ENCODE measurements at regions not wholly inside any gene's neighbourhood (a gene's known extent, or its start where the extent isn't known, plus 50 kb on each side); places are given as distances from the start of the nearest gene placed in this dataset.
A peak's percentile ranks its signal among the peaks of the same experiment; 100 is the strongest.

DNA sequence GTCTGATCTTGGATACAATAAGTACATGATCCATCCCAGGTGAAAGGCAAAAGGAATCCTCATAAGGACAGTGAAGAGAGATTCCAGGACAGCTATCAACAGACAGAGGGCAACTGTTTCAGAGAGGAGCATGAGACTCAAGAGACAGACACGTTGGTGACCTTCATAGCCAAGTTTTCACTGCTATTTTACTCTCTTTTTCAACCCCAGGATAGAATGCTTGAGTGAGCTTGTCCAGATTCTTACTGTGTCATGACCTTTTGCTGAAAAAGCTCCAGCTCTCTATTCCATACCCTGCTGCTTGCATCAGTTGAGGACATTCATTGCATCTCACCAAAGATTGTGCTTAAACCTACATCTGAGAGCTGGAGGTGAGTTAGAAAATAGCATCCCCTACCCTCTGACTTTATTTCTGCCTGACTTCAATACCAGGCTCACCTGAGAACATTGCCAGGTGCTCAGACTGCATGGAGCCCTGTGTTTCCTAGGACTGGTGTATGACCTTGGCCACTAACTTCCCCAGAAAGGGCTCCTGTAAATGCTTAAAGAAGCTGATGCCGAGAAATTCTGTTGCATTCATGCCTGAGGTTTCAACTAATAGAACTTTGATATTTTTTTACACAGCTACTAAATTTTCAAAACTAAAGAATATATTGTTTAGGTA, 70.4 kb upstream of the TMEM17 start:
- H3K4me3 ChIP-seq (replicated peaks in 1 of 2; ENCODE audit: low read depth in 2 of 2, low read length in 2 of 2): no peak overlapping the region

DNA sequence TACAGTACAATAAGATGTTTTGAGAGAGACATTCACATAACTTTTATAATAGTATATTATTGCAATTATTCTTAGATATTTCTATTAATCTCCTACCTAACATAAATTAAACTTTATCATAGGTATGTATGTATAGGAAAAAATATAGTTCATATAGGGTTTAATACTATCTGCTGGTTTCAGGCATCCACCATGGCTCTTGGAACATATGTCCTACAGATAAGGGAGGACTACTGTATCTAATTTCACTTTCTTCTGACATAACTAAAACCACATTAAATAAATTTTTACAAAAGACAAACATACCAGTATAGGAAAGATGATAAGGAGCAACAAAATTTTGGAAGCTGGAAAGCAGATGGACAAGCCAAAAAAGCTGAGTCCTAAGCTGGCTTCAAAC, 67.9 kb upstream of the TMEM17 start:
- H3K4me3 ChIP-seq (replicated peaks in 1 of 2; ENCODE audit: low read depth in 2 of 2, low read length in 2 of 2): no peak overlapping the region
- DNase-seq (ENCODE audit: low read depth in 2 of 2): no peak
- TF ChIP-seq, protein P1, sequence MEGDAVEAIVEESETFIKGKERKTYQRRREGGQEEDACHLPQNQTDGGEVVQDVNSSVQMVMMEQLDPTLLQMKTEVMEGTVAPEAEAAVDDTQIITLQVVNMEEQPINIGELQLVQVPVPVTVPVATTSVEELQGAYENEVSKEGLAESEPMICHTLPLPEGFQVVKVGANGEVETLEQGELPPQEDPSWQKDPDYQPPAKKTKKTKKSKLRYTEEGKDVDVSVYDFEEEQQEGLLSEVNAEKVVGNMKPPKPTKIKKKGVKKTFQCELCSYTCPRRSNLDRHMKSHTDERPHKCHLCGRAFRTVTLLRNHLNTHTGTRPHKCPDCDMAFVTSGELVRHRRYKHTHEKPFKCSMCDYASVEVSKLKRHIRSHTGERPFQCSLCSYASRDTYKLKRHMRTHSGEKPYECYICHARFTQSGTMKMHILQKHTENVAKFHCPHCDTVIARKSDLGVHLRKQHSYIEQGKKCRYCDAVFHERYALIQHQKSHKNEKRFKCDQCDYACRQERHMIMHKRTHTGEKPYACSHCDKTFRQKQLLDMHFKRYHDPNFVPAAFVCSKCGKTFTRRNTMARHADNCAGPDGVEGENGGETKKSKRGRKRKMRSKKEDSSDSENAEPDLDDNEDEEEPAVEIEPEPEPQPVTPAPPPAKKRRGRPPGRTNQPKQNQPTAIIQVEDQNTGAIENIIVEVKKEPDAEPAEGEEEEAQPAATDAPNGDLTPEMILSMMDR (IDR thresholded peaks at IDR 0.05; ENCODE audit: low read depth, low read length): no peak

More for the DNA sequence above, 70.4 kb upstream of the TMEM17 start:
- TF ChIP-seq, protein P1 (IDR thresholded peaks at IDR 0.05; ENCODE audit: low read depth, low read length): no peak
- peak in 1 of 2 donors; percentile 39 for DNase-seq (ENCODE audit: low read depth in 2 of 2)

DNA sequence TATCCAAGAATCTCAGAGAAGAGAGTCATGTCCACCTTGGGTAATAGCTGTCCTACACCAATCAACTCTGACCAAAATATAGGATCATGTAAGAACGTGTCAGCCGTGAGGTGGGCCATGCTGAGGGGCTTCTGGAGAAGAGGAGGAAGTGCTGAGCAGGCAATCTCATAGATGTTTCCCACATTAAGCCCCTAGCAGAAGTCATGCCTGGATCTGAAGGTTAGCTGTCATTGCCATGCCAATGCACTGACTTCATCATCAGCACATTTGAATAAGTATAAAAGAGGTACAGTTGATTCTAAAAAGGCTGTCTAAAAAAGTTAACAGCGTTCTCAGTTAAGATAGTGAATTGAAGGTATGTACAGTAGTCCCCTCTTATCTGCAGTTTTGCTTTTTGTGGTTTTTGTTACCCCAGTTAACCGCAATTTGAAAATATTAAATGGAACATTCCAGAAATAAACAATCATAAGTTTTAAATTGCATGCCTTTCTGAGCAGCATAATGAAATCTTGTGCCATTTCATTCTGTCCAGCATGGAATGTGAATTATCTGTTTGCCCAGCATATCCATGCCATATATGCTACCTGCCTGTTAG, 67.2 kb upstream of the TMEM17 start:
- TF ChIP-seq, protein P1 (IDR thresholded peaks at IDR 0.05; ENCODE audit: low read depth, low read length): no peak
- H3K4me3 ChIP-seq (replicated peaks in 1 of 2; ENCODE audit: low read depth in 2 of 2, low read length in 2 of 2): no peak overlapping the region
- peak in 1 of 2 donors; percentile 31 for DNase-seq (ENCODE audit: low read depth in 2 of 2)

DNA sequence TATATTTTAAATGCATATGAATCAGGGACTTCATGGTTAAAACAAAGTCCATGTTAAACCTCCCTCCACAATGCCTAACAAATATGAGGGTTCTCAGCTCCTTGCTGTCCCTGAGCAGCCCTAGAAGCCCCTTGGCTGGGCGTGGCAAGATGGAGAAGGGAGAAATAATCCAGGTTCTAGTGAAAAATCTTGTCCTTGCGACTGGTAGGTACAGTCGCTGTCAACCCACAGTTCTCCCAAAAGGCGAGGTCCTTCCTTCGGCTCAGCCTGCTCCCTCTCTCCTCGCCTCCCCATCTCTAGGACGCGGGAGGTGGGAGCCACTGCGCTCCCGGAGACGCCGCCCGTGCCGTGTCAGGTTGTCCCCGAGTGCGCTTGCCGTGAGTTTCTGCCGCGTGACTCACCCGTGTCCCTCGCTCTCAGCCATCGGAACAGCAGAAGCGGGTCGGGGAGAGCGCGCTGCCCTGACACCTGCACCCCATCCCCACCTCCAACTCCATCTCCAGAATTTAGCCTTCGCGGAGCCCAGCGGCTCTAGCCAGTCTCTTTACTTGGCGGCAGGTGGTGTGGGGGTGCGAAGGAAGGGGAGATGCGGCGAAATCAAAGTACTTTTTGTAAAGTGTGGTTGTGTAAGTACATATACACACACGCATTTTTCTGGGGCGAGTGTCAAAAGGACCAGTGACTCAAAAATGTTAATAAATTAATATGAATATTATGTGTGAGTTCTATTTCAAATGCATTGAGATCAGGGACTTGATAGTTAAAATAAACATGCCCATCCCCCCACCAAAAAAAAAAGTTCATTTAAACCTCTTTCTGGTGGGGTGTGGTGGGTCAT, 65.1 kb upstream of the TMEM17 start:
- TF ChIP-seq, protein P1 (IDR thresholded peaks at IDR 0.05; ENCODE audit: low read depth, low read length): no peak
- peak in 1 of 2 donors; percentile 19 for DNase-seq (ENCODE audit: low read depth in 2 of 2)
- H3K4me3 ChIP-seq (replicated peaks in 1 of 2; ENCODE audit: low read depth in 2 of 2, low read length in 2 of 2): peak overlapping the region; percentile 28 to 32

DNA sequence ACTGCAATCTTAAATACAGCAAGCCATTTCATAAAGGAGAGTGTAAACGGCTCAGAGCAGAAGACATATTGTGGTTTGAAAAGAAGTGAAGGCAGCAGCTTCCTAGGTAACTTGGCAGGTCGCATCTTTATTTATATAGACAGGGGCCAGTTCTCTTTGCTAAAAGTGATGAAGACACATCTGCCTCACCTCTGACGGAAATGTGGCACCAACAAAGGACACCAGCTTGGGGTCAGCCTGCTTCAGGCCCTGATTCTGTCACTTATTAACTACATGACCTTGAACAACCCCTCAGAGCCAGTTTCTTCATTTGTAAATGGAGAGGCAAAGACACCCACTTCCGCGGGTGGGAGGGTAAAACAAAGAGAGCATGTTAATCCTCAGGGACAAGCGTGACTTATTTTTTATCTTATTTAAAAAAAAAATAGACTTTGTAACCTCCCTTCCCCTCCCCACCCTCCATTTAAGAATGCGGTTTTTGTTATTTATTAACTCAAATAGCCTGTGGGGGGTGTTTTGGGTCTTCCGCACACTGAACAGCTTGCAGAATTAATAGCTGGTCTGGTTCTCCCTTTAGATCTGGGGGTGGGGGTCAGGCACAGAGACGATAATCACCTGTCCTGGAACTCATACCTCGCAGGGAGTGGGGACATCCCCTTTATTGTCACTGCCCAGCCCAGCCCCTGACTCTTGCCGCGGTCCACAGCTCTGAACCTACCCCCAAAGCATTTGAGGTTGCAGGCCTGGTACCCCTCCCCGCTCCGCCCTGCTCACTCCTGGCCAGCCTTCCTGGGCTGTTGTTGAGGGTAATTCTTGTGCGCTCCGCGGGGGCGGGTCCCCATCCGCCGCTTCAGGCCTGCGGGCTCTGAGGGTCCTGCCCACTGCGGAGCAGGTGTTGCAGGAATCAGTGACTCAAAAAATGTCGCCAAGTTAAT, 64.2 kb upstream of the TMEM17 start:
- no peak for DNase-seq (ENCODE audit: low read depth in 2 of 2)
- TF ChIP-seq, protein P1 (IDR thresholded peaks at IDR 0.05; ENCODE audit: low read depth, low read length): no peak
- H3K4me3 ChIP-seq (replicated peaks in 1 of 2; ENCODE audit: low read depth in 2 of 2, low read length in 2 of 2): no peak overlapping the region

Data from cardiac fibroblast (primary cell).